ENCODE measurements at regions not wholly inside any gene's neighbourhood (a gene's known extent, or its start where the extent isn't known, plus 50 kb on each side); places are given as distances from the start of the nearest gene placed in this dataset.

DNA sequence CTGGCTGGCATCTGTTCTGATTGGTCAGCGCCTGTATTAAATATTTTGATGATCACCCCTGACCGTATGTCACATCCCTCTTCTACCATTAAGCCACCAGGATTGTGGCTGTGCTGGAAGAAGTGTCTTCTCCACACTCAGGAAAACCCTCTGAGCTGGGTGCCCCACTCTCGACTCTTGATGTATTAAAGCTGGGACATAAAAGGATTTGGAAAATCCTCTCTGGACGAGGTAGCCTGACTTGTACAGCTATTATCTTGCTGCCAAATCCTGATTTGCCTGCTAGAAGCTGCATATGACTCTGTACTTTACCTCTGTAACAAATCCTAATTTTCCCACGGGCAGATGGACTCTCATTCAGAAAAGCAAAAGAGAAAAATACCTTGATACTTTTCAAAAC lies 161.0 kb downstream of the SLC28A3 start:
- no peak for DNase-seq

DNA sequence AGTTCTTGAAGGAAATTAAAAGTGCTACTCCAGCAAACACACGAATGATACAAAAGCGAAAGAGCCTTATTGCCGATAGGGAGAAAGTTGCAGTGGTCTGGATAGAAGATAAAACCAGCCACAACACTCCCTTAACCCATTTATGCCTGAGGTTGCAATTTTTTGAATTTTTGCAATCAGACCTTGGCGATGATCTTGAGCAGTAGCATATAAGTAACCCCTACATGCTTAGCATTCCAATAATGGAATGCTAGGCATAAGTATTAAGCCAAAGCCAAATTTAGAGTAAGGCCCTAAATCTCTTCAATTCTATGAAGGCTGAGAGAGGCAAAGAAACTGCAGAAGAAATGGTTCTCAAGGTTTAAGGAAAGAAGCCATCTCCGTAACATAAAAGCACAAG lies 153.5 kb downstream of the SLC28A3 start:
- no peak for DNase-seq

DNA sequence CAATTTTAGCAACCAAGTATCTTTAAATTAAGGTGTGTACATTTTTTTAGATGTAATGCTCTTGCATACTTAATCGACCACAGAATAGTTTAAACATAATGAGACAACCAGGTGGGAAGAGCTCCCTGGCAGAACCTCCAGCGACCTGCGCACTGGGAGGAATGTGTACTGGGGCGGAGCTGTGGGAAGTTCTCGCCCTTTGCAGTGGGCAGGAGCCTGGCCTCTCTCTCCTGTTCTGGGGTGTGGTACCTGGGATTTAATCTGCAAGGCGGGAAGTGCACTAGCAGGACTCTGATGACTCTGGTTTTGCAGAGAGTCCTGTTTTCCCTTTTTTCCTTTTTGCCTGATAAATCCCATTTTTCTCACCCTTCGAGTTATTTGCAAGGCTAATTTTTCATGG lies 150.7 kb downstream of the SLC28A3 start:
- DNase-seq, result no peak

DNA sequence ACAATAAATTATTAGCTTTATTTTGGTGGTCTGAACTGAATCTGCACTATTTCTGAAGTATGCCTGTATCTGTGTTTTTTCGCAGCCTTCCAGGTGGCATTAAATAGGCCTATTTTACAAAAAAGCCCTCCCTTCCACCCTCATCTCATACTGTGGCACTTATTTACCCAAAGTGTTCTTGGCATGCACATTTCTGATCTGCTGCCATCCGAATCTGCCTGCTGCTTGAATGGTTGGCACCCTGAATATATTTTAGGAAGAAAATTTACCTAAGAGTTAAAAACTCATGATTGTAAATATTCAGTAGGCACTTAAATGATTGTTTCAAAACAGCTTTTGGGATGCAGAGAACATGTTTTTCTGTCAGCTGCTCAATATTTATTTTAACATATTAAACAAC lies 150.1 kb downstream of the SLC28A3 start:
- DNase-seq, result no peak

DNA sequence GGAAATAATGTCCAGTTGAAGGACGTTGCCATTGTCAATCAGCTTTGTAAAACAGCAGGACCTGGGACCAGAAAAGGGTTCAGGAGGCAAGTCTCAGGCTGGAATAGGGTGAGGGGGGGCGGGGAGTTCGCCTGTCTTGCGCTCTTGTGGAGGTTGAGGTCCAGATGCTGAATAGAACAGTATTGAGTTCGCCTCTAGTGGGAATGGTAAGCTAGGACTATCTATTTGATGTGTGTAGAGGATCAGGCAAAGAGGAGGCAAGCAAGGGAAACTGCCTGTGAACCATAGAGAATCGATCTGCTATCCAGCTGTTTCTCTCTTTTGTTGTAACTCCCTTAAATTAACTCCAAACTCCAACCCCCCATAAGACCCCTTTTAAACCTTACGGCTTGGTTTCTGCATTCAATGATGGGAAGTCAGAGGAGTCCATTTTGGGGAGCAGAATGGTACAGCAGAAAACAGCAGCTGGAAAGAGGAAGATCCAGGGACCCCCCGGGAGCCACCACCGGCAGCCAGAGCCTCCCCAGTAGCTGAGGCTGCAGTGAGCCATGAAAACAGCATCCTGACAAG lies 133.7 kb downstream of the SLC28A3 start:
- DNase-seq, result no peak

DNA sequence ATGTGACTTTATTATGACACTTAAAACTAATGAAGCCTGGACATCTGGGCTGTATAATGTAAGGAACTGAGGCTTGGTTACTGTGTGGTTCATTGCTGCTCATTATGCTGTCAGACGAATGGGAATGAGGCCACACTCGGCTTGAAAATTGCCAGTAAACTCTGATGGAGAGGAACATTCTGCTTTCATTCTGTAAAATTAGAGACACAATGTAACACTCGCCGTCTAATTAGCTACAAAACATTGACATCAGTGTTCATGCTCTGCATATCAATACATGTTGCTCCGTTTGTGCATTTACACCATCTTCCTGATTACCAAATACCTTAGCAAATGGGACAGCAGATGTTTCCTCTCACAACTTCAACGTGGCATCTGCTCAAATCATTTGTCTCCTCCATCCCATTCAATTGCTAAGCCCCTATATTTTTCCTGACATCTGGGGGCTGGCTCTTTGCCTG lies 133.0 kb downstream of the SLC28A3 start:
- DNase-seq, result no peak

DNA sequence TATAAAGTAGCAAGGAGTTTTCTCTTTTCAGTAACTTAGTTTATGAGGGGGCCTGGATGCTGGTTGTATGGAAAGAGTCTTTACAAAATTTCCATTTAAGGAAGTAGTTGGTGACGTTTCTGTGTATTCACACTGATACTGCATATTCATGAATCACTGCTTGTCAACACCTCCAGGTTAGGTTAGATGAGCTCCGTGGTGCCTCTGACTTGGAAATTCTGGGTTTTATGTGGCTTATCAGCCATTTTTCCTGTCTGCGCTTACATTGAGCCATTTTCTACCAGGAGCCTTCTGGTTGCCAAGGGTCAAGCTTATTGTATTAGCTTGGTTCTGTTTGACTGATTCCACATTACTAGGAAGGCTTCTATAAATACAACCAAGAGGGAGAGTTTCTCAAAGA lies 128.3 kb downstream of the SLC28A3 start:
- DNase-seq, result no peak

DNA sequence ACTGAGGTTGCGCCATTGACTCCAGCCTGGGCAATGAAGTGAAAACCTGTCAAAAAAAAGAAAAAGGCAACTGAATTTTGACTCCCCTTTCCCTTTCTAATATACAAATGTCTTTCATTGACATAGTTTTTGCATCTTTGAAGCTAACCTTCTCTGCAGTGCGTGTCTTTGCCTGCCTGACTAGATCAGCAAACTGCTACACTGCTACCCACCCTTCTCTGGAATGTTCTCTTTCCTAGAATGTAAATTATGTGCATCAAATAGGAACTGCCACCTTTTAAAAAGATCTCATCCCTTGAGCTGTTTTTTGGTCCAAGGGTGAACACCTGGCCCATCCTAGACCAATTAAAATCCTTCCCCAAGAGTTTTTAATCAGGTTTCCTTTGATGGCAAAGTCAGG lies 127.6 kb downstream of the SLC28A3 start:
- DNase-seq, result no peak

DNA sequence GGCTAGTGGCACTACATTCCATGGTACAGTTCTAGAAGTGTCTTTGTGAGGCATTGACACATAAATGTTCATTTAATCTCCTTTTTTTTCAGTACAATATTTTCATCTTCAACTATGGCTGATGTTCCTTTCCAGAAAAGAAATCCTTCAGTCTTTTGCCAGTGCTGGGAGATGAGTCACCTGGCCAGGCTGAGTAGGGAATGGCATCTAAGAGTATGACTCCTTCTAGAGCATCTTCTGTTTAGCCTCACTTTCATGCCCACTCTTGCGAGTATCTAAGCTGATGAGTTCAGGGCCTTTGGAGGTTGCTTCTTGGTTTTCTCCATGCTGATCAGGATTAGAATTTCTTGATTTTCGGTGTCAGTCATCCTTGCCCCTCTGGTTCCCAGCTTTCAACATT lies 124.4 kb downstream of the SLC28A3 start:
- no peak for DNase-seq

DNA sequence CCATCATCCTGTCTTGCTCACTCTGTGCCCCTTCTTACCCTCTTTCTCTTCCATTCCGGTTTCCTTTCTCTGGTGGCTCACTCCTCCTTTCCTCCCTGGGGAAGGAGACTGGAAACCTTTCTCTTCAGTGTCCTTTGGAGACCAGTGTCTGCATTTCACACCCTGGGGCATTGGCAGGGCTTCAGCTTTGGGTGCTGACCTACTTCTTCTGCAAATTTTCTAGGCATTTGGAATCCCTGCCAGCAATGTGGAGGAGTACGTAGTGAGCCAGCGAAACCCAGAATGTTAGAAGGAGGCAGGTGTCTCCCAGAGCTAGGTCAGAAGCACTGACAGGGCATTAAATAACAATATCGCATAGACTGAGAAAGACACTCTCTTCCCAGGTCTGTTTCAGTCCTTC lies 122.2 kb downstream of the SLC28A3 start:
- DNase-seq, result no peak

DNA sequence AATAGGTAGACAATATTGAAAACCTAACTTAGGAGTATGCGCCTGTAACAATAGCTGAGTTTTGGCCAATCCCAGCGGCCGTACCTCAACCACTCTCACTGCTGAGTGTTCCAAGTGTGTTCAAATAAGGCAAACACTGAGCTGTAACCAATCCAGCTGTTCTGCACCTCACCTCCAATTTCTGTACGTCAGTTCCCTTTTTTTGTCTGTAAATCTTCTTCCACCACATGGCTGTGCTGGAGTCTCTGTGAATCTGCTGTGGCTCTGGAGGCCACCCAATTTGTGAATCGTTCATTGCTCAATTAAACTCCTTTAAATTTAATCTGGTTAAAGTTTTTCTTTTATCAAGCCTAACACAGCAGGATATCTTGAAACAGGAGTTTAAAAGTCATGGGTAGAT lies 116.3 kb downstream of the SLC28A3 start:
- DNase-seq, result no peak

Measured in CD4-positive, alpha-beta T cell treated with Interleukin-4 for 1 hour (primary cell).